ENCODE measurements at regions not wholly inside any gene's neighbourhood (a gene's known extent, or its start where the extent isn't known, plus 50 kb on each side); places are given as distances from the start of the nearest gene placed in this dataset.

GRCh38 chr11:133762538-133762937 lies 82.8 kb downstream of the SPATA19 start:
- WGBS (ENCODE audit: insufficient coverage): no CpG with 5 or more reads among the region's 1 CpG
- Histone ChIP-seq H3K36me3 (ENCODE audit: control insufficient read depth, insufficient read depth, low read length) (no peaks in the 10 kb centered on the region), H3K4me3 (ENCODE audit: low read length) (no peak overlapping the region), H3K27ac (ENCODE audit: low read length) (no peak overlapping the region), H3K9me3 (ENCODE audit: control insufficient read depth, insufficient read depth, low read length) (no peaks in the 10 kb centered on the region), H3K4me1 (ENCODE audit: control insufficient read depth, insufficient read depth, low read length) (no peaks in the 10 kb centered on the region), H3K27me3 (ENCODE audit: control insufficient read depth, insufficient read depth, low read length) (no peaks in the 10 kb centered on the region)
- DNase-seq (no peak), ATAC-seq (no peak)
- TF ChIP-seq, protein P1, sequence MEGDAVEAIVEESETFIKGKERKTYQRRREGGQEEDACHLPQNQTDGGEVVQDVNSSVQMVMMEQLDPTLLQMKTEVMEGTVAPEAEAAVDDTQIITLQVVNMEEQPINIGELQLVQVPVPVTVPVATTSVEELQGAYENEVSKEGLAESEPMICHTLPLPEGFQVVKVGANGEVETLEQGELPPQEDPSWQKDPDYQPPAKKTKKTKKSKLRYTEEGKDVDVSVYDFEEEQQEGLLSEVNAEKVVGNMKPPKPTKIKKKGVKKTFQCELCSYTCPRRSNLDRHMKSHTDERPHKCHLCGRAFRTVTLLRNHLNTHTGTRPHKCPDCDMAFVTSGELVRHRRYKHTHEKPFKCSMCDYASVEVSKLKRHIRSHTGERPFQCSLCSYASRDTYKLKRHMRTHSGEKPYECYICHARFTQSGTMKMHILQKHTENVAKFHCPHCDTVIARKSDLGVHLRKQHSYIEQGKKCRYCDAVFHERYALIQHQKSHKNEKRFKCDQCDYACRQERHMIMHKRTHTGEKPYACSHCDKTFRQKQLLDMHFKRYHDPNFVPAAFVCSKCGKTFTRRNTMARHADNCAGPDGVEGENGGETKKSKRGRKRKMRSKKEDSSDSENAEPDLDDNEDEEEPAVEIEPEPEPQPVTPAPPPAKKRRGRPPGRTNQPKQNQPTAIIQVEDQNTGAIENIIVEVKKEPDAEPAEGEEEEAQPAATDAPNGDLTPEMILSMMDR (IDR thresholded peaks at IDR 0.05): no peak
- Mint-ChIP-seq H3K9me3 (peaks cover 4 to 8% of the 10 kb centered on the region in 2 donors), H3K27ac (no peak overlapping the region), H3K4me1 (no peaks in the 10 kb centered on the region), H3K4me3 (no peak overlapping the region), H3K36me3 (no peaks in the 10 kb centered on the region), H3K27me3 (ENCODE audit: low read depth in 2 of 2) (no peaks in the 10 kb centered on the region)
- intact Hi-C loops (cut with micrococcal nuclease): no loop called here

DNA sequence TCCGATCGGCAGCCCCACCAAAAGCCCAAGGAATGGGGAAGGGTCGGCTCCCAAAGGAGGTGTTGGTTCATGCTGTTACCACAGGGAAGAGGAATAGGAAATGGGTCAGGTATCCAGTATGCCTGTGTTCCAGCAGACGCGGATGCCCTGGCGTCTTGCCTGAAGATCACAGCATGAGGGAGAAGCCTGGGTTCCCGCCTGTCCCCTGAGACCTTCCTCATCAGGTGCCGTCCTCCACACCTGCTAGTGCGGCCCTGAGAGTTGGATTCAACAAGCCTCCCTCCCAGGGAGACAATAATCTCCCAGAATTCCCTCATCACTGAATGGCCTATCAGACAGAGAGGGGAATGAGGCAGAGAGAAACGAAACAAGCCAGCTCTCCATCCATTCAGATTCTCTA lies 92.2 kb downstream of the SPATA19 start:
- Histone ChIP-seq H3K9me3 (ENCODE audit: control insufficient read depth, insufficient read depth, low read length) (no peaks in the 10 kb centered on the region), H3K4me1 (ENCODE audit: control insufficient read depth, insufficient read depth, low read length) (no peaks in the 10 kb centered on the region), H3K4me3 (ENCODE audit: low read length) (no peak overlapping the region), H3K36me3 (ENCODE audit: control insufficient read depth, insufficient read depth, low read length) (no peaks in the 10 kb centered on the region), H3K27ac (ENCODE audit: low read length) (no peak overlapping the region), H3K27me3 (ENCODE audit: control insufficient read depth, insufficient read depth, low read length) (no peaks in the 10 kb centered on the region)
- H3K36me3 Mint-ChIP-seq: no peaks in the 10 kb centered on the region
- TF ChIP-seq, protein P1 (IDR thresholded peaks at IDR 0.05): no peak
- intact Hi-C loops (cut with micrococcal nuclease): no loop called here
- ATAC-seq (no peak), DNase-seq (no peak)
- H3K27ac Mint-ChIP-seq: no peak overlapping the region
- H3K27me3 Mint-ChIP-seq (ENCODE audit: low read depth in 2 of 2): peaks cover 0 to 8% of the 10 kb centered on the region in 2 donors
- 84% methylated on average over 10 of the region's 10 CpGs for WGBS (ENCODE audit: insufficient coverage)
- peaks cover 6 to 8% of the 10 kb centered on the region in 2 donors for H3K9me3 Mint-ChIP-seq
- H3K4me3 Mint-ChIP-seq: no peak overlapping the region
- no peaks in the 10 kb centered on the region for H3K4me1 Mint-ChIP-seq

DNA sequence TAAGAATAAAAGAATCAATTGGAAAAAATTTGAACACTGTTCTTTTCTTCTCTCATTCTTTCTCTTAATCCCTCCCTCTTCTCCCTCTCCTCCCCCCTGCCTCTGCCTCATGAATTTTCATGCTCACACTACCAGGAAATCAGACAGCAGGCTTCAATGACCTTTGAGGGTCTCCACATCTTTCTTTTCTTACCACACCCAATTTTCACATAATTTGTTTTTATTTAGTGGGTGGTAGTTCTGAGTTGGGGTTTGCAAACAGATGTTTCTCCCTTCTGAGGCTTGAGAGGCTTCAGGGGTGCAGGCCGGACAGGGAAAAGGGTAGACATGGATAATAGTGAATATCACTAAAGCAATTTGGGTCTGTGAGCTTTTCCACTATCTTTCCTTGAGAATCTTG lies 95.5 kb downstream of the SPATA19 start:
- DNase-seq (no peak), ATAC-seq (no peak)
- H3K4me1 ChIP-seq (ENCODE audit: control insufficient read depth, insufficient read depth, low read length): no peaks in the 10 kb centered on the region
- H3K9me3 ChIP-seq (ENCODE audit: control insufficient read depth, insufficient read depth, low read length): no peaks in the 10 kb centered on the region
- no peaks in the 10 kb centered on the region for H3K36me3 ChIP-seq (ENCODE audit: control insufficient read depth, insufficient read depth, low read length)
- no peak overlapping the region for H3K4me3 Mint-ChIP-seq
- H3K27ac ChIP-seq (ENCODE audit: low read length): no peak overlapping the region
- no peaks in the 10 kb centered on the region for H3K36me3 Mint-ChIP-seq
- no peak overlapping the region for H3K4me3 ChIP-seq (ENCODE audit: low read length)
- intact Hi-C loops (cut with micrococcal nuclease): no loop called here
- H3K27me3 Mint-ChIP-seq (ENCODE audit: low read depth in 2 of 2): peaks cover 0 to 8% of the 10 kb centered on the region in 2 donors
- H3K9me3 Mint-ChIP-seq: peaks cover 0 to 2% of the 10 kb centered on the region in 2 donors
- WGBS (ENCODE audit: insufficient coverage): 88% methylated on average over 1 of the region's 1 CpG
- no peaks in the 10 kb centered on the region for H3K27me3 ChIP-seq (ENCODE audit: control insufficient read depth, insufficient read depth, low read length)
- TF ChIP-seq, protein P1 (IDR thresholded peaks at IDR 0.05): no peak
- no peak overlapping the region for H3K27ac Mint-ChIP-seq
- no peaks in the 10 kb centered on the region for H3K4me1 Mint-ChIP-seq

DNA sequence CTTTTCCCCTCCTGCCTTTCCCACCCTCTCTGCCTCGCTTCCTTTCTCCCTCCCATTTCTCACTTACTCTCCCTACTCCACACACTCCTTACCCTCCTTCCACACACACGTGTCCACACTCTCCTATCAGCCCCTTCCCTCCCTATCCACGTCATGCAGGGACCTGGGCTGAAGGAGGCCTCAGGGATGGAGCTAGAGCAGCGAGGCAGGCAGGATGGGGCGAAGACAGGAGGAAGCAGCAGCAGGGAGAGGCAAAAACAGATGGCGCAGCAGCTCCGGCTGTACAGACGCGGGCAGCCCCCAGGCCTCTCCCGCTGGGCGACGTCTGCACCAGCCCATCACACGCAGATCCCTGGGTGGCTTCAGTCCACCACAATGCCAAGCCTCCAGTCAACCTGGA lies 97.9 kb downstream of the SPATA19 start:
- intact Hi-C loops (cut with micrococcal nuclease): no loop called here
- Mint-ChIP-seq H3K4me3 (no peak overlapping the region), H3K27ac (no peak overlapping the region), H3K9me3 (peaks cover 0 to 2% of the 10 kb centered on the region in 2 donors), H3K27me3 (ENCODE audit: low read depth in 2 of 2) (peaks cover 0 to 2% of the 10 kb centered on the region in 2 donors), H3K36me3 (no peaks in the 10 kb centered on the region), H3K4me1 (no peaks in the 10 kb centered on the region)
- Histone ChIP-seq H3K4me1 (ENCODE audit: control insufficient read depth, insufficient read depth, low read length) (no peaks in the 10 kb centered on the region), H3K4me3 (ENCODE audit: low read length) (no peak overlapping the region), H3K27ac (ENCODE audit: low read length) (no peak overlapping the region), H3K27me3 (ENCODE audit: control insufficient read depth, insufficient read depth, low read length) (no peaks in the 10 kb centered on the region), H3K9me3 (ENCODE audit: control insufficient read depth, insufficient read depth, low read length) (no peaks in the 10 kb centered on the region), H3K36me3 (ENCODE audit: control insufficient read depth, insufficient read depth, low read length) (no peaks in the 10 kb centered on the region)
- DNase-seq: no peak
- 75% methylated on average over 13 of the region's 13 CpGs for WGBS (ENCODE audit: insufficient coverage)
- TF ChIP-seq, protein P1 (IDR thresholded peaks at IDR 0.05): no peak
- no peak for ATAC-seq
